Dendritic cell treated with granulocyte-macrophage colony-stimulating factor and Interleukin-4, amounts not matched to agents 40 ng/mL and 50 ng/mL, for 4 days (primary cell): ENCODE measurements at regions not wholly inside any gene's neighbourhood (a gene's known extent, or its start where the extent isn't known, plus 50 kb on each side); places are given as distances from the start of the nearest gene placed in this dataset.
"Not testable (repeated sequence)": the region's sequence is repeated elsewhere in the genome, so short reads cannot be mapped to it uniquely, and the experiment has no call there.

Experiments
- H3K27ac Mint-ChIP-seq: one replicate; pipeline ENCODE4 v1.8.0; 2022; ENCODE audit warnings: mild to moderate bottlenecking, mixed read lengths
- H3K27me3 Mint-ChIP-seq: one replicate; pipeline ENCODE4 v1.8.0; 2022; ENCODE audit warnings: mild to moderate bottlenecking, mixed read lengths
- H3K36me3 Mint-ChIP-seq: one replicate; pipeline ENCODE4 v1.8.0; 2022; ENCODE audit warnings: low read depth, mixed read lengths
- H3K4me1 Mint-ChIP-seq: one replicate; pipeline ENCODE4 v1.8.0; 2022; ENCODE audit warnings: low read depth, mixed read lengths
- H3K4me3 Mint-ChIP-seq: one replicate; pipeline ENCODE4 v1.8.0; 2022; ENCODE audit warnings: mild to moderate bottlenecking, moderate library complexity, mixed read lengths
- H3K9me3 Mint-ChIP-seq: one replicate; pipeline ENCODE4 v1.8.0; 2022; ENCODE audit warnings: mixed read lengths
- intact Hi-C: fragments of 100-400 bp; cut with micrococcal nuclease; formaldehyde crosslinking; loops from one replicate; pipeline ENCODE4 v1.15.0; 2022

- H3K9me3 Mint-ChIP-seq, H3K36me3 Mint-ChIP-seq, intact Hi-C loops, H3K4me3 Mint-ChIP-seq, H3K27ac Mint-ChIP-seq, H3K27me3 Mint-ChIP-seq, H3K4me1 Mint-ChIP-seq: not testable (repeated sequence)
Measured at GRCh38 chr7:73200518-73201099, 108.0 kb downstream of the NSUN5 start.

- intact Hi-C loops, H3K27me3 Mint-ChIP-seq, H3K9me3 Mint-ChIP-seq, H3K4me3 Mint-ChIP-seq, H3K36me3 Mint-ChIP-seq, H3K4me1 Mint-ChIP-seq, H3K27ac Mint-ChIP-seq: not testable (repeated sequence)
Measured at GRCh38 chr7:73193991-73194390, 108.2 kb upstream of the SPDYE9 start.

- H3K9me3 Mint-ChIP-seq, H3K36me3 Mint-ChIP-seq, H3K4me3 Mint-ChIP-seq, H3K4me1 Mint-ChIP-seq, H3K27me3 Mint-ChIP-seq, H3K27ac Mint-ChIP-seq, intact Hi-C loops: not testable (repeated sequence)
Measured at GRCh38 chr7:73190483-73191155, 104.8 kb upstream of the SPDYE9 start.

- H3K4me3 Mint-ChIP-seq, intact Hi-C loops, H3K9me3 Mint-ChIP-seq, H3K36me3 Mint-ChIP-seq, H3K27ac Mint-ChIP-seq, H3K27me3 Mint-ChIP-seq, H3K4me1 Mint-ChIP-seq: not testable (repeated sequence)
Measured at GRCh38 chr7:73188287-73188686, 102.4 kb upstream of the SPDYE9 start.

- H3K4me3 Mint-ChIP-seq, H3K27ac Mint-ChIP-seq, H3K4me1 Mint-ChIP-seq, intact Hi-C loops, H3K27me3 Mint-ChIP-seq, H3K9me3 Mint-ChIP-seq, H3K36me3 Mint-ChIP-seq: not testable (repeated sequence)
Measured at GRCh38 chr7:73186589-73187309, 100.9 kb upstream of the SPDYE9 start.

DNA sequence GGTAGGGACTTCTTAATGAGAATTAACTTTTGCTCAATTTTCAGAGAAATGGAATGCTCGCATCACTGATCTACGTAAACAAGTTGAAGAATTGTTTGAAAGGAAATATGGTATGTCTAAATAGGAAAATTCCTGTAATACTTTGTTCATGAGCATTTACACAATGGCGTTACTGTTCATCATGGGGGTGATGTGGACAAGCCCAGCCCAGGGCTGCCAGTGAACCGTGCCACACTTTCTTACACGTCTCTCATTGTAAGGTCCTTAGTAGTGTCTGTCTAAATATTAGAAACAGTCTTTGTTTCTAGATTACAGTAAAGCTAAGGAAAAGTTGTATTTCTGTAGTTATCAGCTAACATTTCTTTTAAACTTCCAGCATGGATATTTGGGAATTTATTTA lies 91.0 kb upstream of the SPDYE9 start:
- H3K36me3 Mint-ChIP-seq, H3K27me3 Mint-ChIP-seq, H3K4me3 Mint-ChIP-seq, H3K27ac Mint-ChIP-seq, H3K9me3 Mint-ChIP-seq, H3K4me1 Mint-ChIP-seq, intact Hi-C loops: not testable (repeated sequence)

GRCh38 chr7:73175322-73175721 lies 89.5 kb upstream of the SPDYE9 start:
- H3K27me3 Mint-ChIP-seq, H3K36me3 Mint-ChIP-seq, H3K4me3 Mint-ChIP-seq, intact Hi-C loops, H3K9me3 Mint-ChIP-seq, H3K4me1 Mint-ChIP-seq, H3K27ac Mint-ChIP-seq: not testable (repeated sequence)

- H3K27me3 Mint-ChIP-seq, H3K27ac Mint-ChIP-seq, H3K4me3 Mint-ChIP-seq, H3K36me3 Mint-ChIP-seq, H3K9me3 Mint-ChIP-seq, intact Hi-C loops, H3K4me1 Mint-ChIP-seq: not testable (repeated sequence)
Measured at GRCh38 chr7:73170902-73171301, 85.1 kb upstream of the SPDYE9 start.

- H3K4me3 Mint-ChIP-seq, H3K27me3 Mint-ChIP-seq, H3K9me3 Mint-ChIP-seq, H3K4me1 Mint-ChIP-seq, H3K36me3 Mint-ChIP-seq, H3K27ac Mint-ChIP-seq, intact Hi-C loops: not testable (repeated sequence)
Measured at GRCh38 chr7:73170415-73170814, 84.6 kb upstream of the SPDYE9 start.

DNA sequence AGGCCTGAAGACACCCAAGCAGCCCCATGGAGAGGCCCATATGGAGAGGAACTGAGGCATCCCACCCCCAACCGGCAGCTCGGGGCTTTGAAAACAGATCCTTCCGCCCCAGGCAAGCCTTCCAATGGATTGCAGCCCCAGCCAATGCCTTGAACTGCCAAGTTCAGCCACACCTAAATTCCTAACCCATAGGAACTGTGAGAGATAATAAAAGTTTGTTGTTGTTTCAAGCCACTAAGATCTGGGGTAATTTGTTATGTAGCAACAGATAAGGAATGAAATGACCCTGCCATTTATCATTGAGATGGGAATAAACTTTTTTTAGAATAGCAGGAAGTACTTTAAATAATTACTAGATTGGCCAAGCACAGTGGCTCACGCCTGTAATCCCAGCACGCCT lies 80.3 kb upstream of the SPDYE9 start:
- H3K4me3 Mint-ChIP-seq, H3K27me3 Mint-ChIP-seq, H3K27ac Mint-ChIP-seq, H3K36me3 Mint-ChIP-seq, intact Hi-C loops, H3K9me3 Mint-ChIP-seq, H3K4me1 Mint-ChIP-seq: not testable (repeated sequence)

- intact Hi-C loops, H3K36me3 Mint-ChIP-seq, H3K9me3 Mint-ChIP-seq, H3K4me3 Mint-ChIP-seq, H3K27me3 Mint-ChIP-seq, H3K27ac Mint-ChIP-seq, H3K4me1 Mint-ChIP-seq: not testable (repeated sequence)
Measured at GRCh38 chr7:73162680-73163079, 76.8 kb upstream of the SPDYE9 start.

DNA sequence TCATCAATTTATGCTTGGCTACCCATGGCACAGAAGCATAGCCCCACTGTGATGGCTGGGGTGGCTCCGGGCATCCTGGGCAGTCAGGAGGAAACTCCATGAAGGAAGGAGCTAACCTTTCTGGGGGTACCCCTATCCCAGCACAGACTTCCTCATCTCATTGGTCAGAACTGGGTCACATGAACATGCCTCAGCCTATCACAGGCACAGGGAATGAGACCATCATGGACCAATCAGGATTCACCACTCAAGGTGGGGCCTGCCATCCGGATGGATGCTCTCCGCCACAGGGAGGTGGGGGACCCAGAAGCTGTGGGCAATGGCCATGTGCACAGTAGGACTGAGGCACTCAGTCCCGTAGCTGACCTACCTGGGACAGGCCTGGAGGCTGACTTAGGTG lies 75.9 kb upstream of the SPDYE9 start:
- H3K36me3 Mint-ChIP-seq, H3K27me3 Mint-ChIP-seq, H3K4me3 Mint-ChIP-seq, H3K27ac Mint-ChIP-seq, H3K9me3 Mint-ChIP-seq, intact Hi-C loops, H3K4me1 Mint-ChIP-seq: not testable (repeated sequence)

GRCh38 chr7:73157169-73157661 lies 71.4 kb upstream of the SPDYE9 start:
- H3K4me1 Mint-ChIP-seq, H3K36me3 Mint-ChIP-seq, H3K27ac Mint-ChIP-seq, intact Hi-C loops, H3K4me3 Mint-ChIP-seq, H3K9me3 Mint-ChIP-seq, H3K27me3 Mint-ChIP-seq: not testable (repeated sequence)

GRCh38 chr7:73156510-73157168 lies 70.8 kb upstream of the SPDYE9 start:
- H3K4me3 Mint-ChIP-seq, H3K36me3 Mint-ChIP-seq, H3K27ac Mint-ChIP-seq, H3K4me1 Mint-ChIP-seq, H3K27me3 Mint-ChIP-seq, intact Hi-C loops, H3K9me3 Mint-ChIP-seq: not testable (repeated sequence)
